GM12874 (cell line): ENCODE measurements at regions not wholly inside any gene's neighbourhood (a gene's known extent, or its start where the extent isn't known, plus 50 kb on each side); places are given as distances from the start of the nearest gene placed in this dataset.

Experiments
- CTCF ChIP-seq: IDR thresholded peaks from 2 replicates; pipeline ENCODE4 v1.5.1; 2011; ENCODE audit warnings: low read depth, mild to moderate bottlenecking, control low read depth, low read length, moderate library complexity; ENCODE audit not compliant: insufficient read depth

- no peak for TF ChIP-seq CTCF
Observed at GRCh38 chr4:114034189-114034588, 54.7 kb upstream of the ARSJ start.

GRCh38 chr4:114036426-114036825 is 57.0 kb upstream of the ARSJ start:
- TF ChIP-seq CTCF, result no peak

- TF ChIP-seq CTCF, result no peak
Observed at GRCh38 chr4:114036864-114037263, 57.4 kb upstream of the ARSJ start.

- TF ChIP-seq CTCF, result no peak
Observed at GRCh38 chr4:114037988-114038387, 58.5 kb upstream of the ARSJ start.

- no peak for TF ChIP-seq CTCF
Observed at GRCh38 chr4:114038762-114039387, 59.4 kb upstream of the ARSJ start.

- no peak for TF ChIP-seq CTCF
Observed at GRCh38 chr4:114040319-114041116, 61.1 kb upstream of the ARSJ start.

- no peak for TF ChIP-seq CTCF
Observed at GRCh38 chr4:114041117-114041475, 61.6 kb upstream of the ARSJ start.
